WTC11 (cell line): ENCODE measurements at regions not wholly inside any gene's neighbourhood (a gene's known extent, or its start where the extent isn't known, plus 50 kb on each side); places are given as distances from the start of the nearest gene placed in this dataset.

Source experiments
- ATAC-seq: fragments of 200-7000 bp; cut with Tn5 transposase; 2 replicates; pipeline ENCODE4 v1.10.0; 2021; ENCODE audit warnings: mild to moderate bottlenecking, moderate library complexity
- CTCF ChIA-PET: fragments of 300-600 bp; sonication (Branson Sonifier 250); formaldehyde crosslinking; loops from one replicate; lab custom pipeline; 2021; ENCODE audit warnings: antibody characterized with exemption; lab: Charles Lee
- POLR2A ChIA-PET: fragments of 350-600 bp; sonication (Branson Sonifier 250); formaldehyde crosslinking; loops from one replicate; lab custom pipeline; 2021; ENCODE audit warnings: antibody characterized with exemption; lab: Charles Lee
- DNase-seq: peaks from one replicate; pipeline ENCODE4 v3.0.0; 2021; ENCODE audit warnings: low spot score
- H3K27ac Mint-ChIP-seq: 2 replicates; pipeline ENCODE4 v1.8.0; 2021; ENCODE audit warnings: mixed read lengths
- H3K27me3 Mint-ChIP-seq: 2 replicates; pipeline ENCODE4 v1.8.0; 2021; ENCODE audit warnings: low read depth, mild to moderate bottlenecking, moderate library complexity, mixed read lengths
- H3K36me3 Mint-ChIP-seq: 2 replicates; pipeline ENCODE4 v1.8.0; 2021; ENCODE audit warnings: mixed read lengths
- H3K4me1 Mint-ChIP-seq: 2 replicates; pipeline ENCODE4 v1.8.0; 2022; ENCODE audit warnings: mixed read lengths
- H3K4me3 Mint-ChIP-seq: 2 replicates; pipeline ENCODE4 v1.8.0; 2021; ENCODE audit warnings: mild to moderate bottlenecking, moderate library complexity, mixed read lengths
- H3K9me3 Mint-ChIP-seq: 2 replicates; pipeline ENCODE4 v1.8.0; 2021; ENCODE audit warnings: mixed read lengths
- EMX1 ChIP-seq: fragments of 250-450 bp; sonication (Bioruptor Pico); IDR thresholded peaks from 2 replicates; pipeline ENCODE4 v1.8.0; 2021; ENCODE audit warnings: mild to moderate bottlenecking
- FOXP4 ChIP-seq: sonication (generic); formaldehyde crosslinking; IDR thresholded peaks from 2 replicates; pipeline ENCODE4 v1.8.0; 2022; ENCODE audit warnings: mild to moderate bottlenecking, missing genetic modification reagents
- IRF2 ChIP-seq: sonication (generic); formaldehyde crosslinking; IDR thresholded peaks from 2 replicates; pipeline ENCODE4 v1.8.0; 2022; ENCODE audit warnings: low read depth, missing genetic modification reagents, borderline replicate concordance
- JAZF1 ChIP-seq: fragments of 250-450 bp; sonication (Bioruptor Pico); IDR thresholded peaks from 2 replicates; pipeline ENCODE4 v1.9.0; 2021; ENCODE audit warnings: moderate library complexity, mild to moderate bottlenecking, inconsistent platforms
- MAX ChIP-seq: sonication (generic); formaldehyde crosslinking; IDR thresholded peaks from 2 replicates; pipeline ENCODE4 v1.8.0; 2022; ENCODE audit warnings: mild to moderate bottlenecking, missing genetic modification reagents
- NR3C1 ChIP-seq: sonication (generic); formaldehyde crosslinking; conservative IDR thresholded peaks from 2 replicates; pipeline ENCODE4 v1.8.1; 2023; ENCODE audit warnings: low read depth, mild to moderate bottlenecking, missing genetic modification reagents
- SMAD4 ChIP-seq: sonication (generic); formaldehyde crosslinking; IDR thresholded peaks from 2 replicates; pipeline ENCODE4 v1.8.0; 2022; ENCODE audit warnings: mild to moderate bottlenecking, missing genetic modification reagents
- TP53 ChIP-seq: sonication (generic); formaldehyde crosslinking; IDR thresholded peaks from 2 replicates; pipeline ENCODE4 v1.8.1; 2023; ENCODE audit warnings: mild to moderate bottlenecking, missing genetic modification reagents
- ZNF396 ChIP-seq: fragments of 250-450 bp; sonication (Bioruptor Pico); IDR thresholded peaks from 2 replicates; pipeline ENCODE4 v1.8.0; 2021; ENCODE audit warnings: mild to moderate bottlenecking, moderate library complexity, borderline replicate concordance
- ZNF425 ChIP-seq: fragments of 250-450 bp; sonication (Bioruptor Pico); conservative IDR thresholded peaks from 2 replicates; pipeline ENCODE4 v1.9.0; 2021; ENCODE audit warnings: mild to moderate bottlenecking
- TF ChIP-seq, protein P1 (sequence below): fragments of 200-600 bp; IDR thresholded peaks from 2 replicates; pipeline ENCODE4 v1.8.0; 2022; ENCODE audit warnings: antibody characterized with exemption
- TF ChIP-seq, protein P2 (sequence below): fragments of 250-450 bp; sonication (Bioruptor Pico); IDR thresholded peaks from 2 replicates; pipeline ENCODE4 v1.9.0; 2021; ENCODE audit warnings: mild to moderate bottlenecking
- TF ChIP-seq, protein P3 (sequence below): sonication (generic); formaldehyde crosslinking; IDR thresholded peaks from 2 replicates; pipeline ENCODE4 v1.8.1; 2023; ENCODE audit warnings: mild to moderate bottlenecking, missing genetic modification reagents
- TF ChIP-seq, protein P4 (sequence below): sonication (generic); formaldehyde crosslinking; IDR thresholded peaks from 2 replicates; pipeline ENCODE4 v1.8.1; 2023; ENCODE audit warnings: mild to moderate bottlenecking, moderate library complexity, missing genetic modification reagents
- TF ChIP-seq, protein P5 (sequence below): sonication (generic); formaldehyde crosslinking; IDR thresholded peaks from 2 replicates; pipeline ENCODE4 v1.8.1; 2023; ENCODE audit warnings: mild to moderate bottlenecking, missing genetic modification reagents, moderate library complexity

DNA sequence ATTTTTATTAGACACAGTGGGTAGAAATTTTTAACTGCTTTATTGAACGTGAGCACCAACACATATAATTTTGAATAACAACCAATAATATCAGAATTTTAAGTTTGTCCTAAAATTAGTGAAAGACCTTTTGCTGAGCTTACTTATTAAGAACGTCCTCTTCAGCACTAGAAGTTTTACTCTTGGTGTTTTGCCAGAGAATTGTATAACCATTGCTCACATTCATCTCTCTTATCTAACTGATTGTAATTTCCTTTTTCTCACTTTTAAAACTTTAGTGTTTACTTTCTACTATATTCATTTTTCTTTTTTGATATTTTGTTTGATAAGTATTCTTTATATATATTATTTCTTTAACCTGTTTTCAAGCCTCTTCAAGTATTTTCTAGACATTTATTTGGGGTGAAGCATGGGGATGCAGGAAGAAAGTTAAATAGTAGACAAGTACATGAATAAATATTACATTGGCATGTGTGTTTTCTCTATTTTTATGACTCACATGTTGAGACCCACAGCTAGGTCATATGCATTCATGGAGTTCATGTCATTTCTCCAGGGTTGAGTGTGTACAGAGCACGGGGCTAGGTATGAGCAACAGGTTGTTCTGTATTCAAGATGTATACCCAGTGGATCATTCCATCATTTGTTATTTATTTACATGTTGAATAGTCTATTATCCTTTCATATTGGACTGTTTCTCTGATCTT, 90.6 kb downstream of the ATP6V1G3 start:
- no peak for DNase-seq
- no peak for ATAC-seq
- Mint-ChIP-seq H3K9me3 (peaks cover 5% of the 10 kb centered on the region; the same call in 1 of the 2 replicates), H3K27ac (no peak overlapping the region), H3K4me1 (no peaks in the 10 kb centered on the region), H3K36me3 (no peaks in the 10 kb centered on the region), H3K4me3 (no peak overlapping the region), H3K27me3 (no peaks in the 10 kb centered on the region)
- TF ChIP-seq SMAD4 (CRISPR knock-in tag) (no peak), ZNF425 (no peak), EMX1 (CRISPR knock-in tag) (no peak), IRF2 (CRISPR knock-in tag) (no peak), NR3C1 (CRISPR knock-in tag) (no peak), ZNF396 (CRISPR knock-in tag) (no peak)
- TF ChIP-seq, protein P1, sequence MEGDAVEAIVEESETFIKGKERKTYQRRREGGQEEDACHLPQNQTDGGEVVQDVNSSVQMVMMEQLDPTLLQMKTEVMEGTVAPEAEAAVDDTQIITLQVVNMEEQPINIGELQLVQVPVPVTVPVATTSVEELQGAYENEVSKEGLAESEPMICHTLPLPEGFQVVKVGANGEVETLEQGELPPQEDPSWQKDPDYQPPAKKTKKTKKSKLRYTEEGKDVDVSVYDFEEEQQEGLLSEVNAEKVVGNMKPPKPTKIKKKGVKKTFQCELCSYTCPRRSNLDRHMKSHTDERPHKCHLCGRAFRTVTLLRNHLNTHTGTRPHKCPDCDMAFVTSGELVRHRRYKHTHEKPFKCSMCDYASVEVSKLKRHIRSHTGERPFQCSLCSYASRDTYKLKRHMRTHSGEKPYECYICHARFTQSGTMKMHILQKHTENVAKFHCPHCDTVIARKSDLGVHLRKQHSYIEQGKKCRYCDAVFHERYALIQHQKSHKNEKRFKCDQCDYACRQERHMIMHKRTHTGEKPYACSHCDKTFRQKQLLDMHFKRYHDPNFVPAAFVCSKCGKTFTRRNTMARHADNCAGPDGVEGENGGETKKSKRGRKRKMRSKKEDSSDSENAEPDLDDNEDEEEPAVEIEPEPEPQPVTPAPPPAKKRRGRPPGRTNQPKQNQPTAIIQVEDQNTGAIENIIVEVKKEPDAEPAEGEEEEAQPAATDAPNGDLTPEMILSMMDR, result no peak
- TF ChIP-seq, protein P2, sequence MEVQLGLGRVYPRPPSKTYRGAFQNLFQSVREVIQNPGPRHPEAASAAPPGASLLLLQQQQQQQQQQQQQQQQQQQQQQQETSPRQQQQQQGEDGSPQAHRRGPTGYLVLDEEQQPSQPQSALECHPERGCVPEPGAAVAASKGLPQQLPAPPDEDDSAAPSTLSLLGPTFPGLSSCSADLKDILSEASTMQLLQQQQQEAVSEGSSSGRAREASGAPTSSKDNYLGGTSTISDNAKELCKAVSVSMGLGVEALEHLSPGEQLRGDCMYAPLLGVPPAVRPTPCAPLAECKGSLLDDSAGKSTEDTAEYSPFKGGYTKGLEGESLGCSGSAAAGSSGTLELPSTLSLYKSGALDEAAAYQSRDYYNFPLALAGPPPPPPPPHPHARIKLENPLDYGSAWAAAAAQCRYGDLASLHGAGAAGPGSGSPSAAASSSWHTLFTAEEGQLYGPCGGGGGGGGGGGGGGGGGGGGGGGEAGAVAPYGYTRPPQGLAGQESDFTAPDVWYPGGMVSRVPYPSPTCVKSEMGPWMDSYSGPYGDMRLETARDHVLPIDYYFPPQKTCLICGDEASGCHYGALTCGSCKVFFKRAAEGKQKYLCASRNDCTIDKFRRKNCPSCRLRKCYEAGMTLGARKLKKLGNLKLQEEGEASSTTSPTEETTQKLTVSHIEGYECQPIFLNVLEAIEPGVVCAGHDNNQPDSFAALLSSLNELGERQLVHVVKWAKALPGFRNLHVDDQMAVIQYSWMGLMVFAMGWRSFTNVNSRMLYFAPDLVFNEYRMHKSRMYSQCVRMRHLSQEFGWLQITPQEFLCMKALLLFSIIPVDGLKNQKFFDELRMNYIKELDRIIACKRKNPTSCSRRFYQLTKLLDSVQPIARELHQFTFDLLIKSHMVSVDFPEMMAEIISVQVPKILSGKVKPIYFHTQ (CRISPR knock-in tag), result no peak
- ChIA-PET CTCF (no interaction called here), POLR2A (no interaction called here)

DNA sequence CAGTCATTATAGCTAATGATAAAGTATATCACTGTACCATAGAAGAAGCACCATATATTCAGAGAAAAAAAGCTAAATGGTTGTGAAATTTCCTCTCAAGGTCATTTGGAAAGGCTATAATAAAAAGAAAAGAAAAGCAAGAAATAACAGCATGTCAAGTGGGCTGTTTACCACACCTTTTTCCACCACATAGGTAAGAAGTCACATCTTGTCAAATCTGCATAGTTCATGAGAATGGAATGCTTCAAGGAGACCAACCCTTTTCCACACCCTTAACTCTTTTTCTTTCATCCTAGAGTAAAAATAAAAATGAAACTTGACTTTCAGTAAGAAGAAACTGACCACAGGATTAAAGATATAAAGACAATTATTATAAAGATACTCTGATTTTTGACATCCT, 91.2 kb downstream of the ATP6V1G3 start:
- Mint-ChIP-seq H3K4me3 (no peak overlapping the region), H3K27me3 (no peaks in the 10 kb centered on the region), H3K4me1 (no peaks in the 10 kb centered on the region), H3K9me3 (peaks cover 5% of the 10 kb centered on the region; the same call in 1 of the 2 replicates), H3K36me3 (no peaks in the 10 kb centered on the region), H3K27ac (no peak overlapping the region)
- ATAC-seq (no peak), DNase-seq (no peak)
- POLR2A ChIA-PET, result no interaction called here
- CTCF ChIA-PET, result no interaction called here
- TF ChIP-seq, protein P1, result no peak
- TF ChIP-seq, protein P3, sequence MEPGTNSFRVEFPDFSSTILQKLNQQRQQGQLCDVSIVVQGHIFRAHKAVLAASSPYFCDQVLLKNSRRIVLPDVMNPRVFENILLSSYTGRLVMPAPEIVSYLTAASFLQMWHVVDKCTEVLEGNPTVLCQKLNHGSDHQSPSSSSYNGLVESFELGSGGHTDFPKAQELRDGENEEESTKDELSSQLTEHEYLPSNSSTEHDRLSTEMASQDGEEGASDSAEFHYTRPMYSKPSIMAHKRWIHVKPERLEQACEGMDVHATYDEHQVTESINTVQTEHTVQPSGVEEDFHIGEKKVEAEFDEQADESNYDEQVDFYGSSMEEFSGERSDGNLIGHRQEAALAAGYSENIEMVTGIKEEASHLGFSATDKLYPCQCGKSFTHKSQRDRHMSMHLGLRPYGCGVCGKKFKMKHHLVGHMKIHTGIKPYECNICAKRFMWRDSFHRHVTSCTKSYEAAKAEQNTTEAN, result no peak
- TF ChIP-seq MAX (CRISPR knock-in tag), result no peak
- TF ChIP-seq FOXP4, result no peak
- TF ChIP-seq, protein P4, sequence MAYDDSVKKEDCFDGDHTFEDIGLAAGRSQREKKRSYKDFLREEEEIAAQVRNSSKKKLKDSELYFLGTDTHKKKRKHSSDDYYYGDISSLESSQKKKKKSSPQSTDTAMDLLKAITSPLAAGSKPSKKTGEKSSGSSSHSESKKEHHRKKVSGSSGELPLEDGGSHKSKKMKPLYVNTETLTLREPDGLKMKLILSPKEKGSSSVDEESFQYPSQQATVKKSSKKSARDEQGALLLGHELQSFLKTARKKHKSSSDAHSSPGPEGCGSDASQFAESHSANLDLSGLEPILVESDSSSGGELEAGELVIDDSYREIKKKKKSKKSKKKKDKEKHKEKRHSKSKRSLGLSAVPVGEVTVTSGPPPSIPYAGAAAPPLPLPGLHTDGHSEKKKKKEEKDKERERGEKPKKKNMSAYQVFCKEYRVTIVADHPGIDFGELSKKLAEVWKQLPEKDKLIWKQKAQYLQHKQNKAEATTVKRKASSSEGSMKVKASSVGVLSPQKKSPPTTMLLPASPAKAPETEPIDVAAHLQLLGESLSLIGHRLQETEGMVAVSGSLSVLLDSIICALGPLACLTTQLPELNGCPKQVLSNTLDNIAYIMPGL (CRISPR knock-in tag), result no peak
- TF ChIP-seq, protein P5, sequence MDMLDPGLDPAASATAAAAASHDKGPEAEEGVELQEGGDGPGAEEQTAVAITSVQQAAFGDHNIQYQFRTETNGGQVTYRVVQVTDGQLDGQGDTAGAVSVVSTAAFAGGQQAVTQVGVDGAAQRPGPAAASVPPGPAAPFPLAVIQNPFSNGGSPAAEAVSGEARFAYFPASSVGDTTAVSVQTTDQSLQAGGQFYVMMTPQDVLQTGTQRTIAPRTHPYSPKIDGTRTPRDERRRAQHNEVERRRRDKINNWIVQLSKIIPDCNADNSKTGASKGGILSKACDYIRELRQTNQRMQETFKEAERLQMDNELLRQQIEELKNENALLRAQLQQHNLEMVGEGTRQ (CRISPR knock-in tag), result no peak
- no peak for TF ChIP-seq JAZF1
- no peak for TF ChIP-seq TP53 (CRISPR knock-in tag)
- TF ChIP-seq ZNF425, result no peak
